HEK293 (cell line): ENCODE measurements at regions not wholly inside any gene's neighbourhood (a gene's known extent, or its start where the extent isn't known, plus 50 kb on each side); places are given as distances from the start of the nearest gene placed in this dataset.

Experiments
- BCL11A ChIP-seq: fragments of 450-650 bp; formaldehyde crosslinking; IDR thresholded peaks from 2 replicates; pipeline ENCODE4 v1.5.1; 2016; ENCODE audit warnings: low read depth, missing biosample characterization, missing genetic modification characterization
- KLF7 ChIP-seq: fragments of 450-650 bp; formaldehyde crosslinking; IDR thresholded peaks from 2 replicates; pipeline ENCODE4 v1.5.1; 2016; ENCODE audit warnings: missing biosample characterization, missing genetic modification characterization, borderline replicate concordance
- PRDM1 ChIP-seq: fragments of 450-650 bp; formaldehyde crosslinking; IDR thresholded peaks from 2 replicates; pipeline ENCODE4; 2016; ENCODE audit warnings: missing biosample characterization, missing genetic modification characterization
- ZBTB17 ChIP-seq: fragments of 450-650 bp; formaldehyde crosslinking; IDR thresholded peaks from 2 replicates; pipeline ENCODE4 v1.5.1; 2016; ENCODE audit warnings: missing biosample characterization, missing genetic modification characterization
- ZNF423 ChIP-seq: fragments of 450-650 bp; formaldehyde crosslinking; IDR thresholded peaks from 2 replicates; pipeline ENCODE4 v1.5.1; 2016; ENCODE audit warnings: missing biosample characterization, missing genetic modification characterization
- ZNF510 ChIP-seq: fragments of 450-650 bp; formaldehyde crosslinking; IDR thresholded peaks from 2 replicates; pipeline ENCODE4 v1.5.1; 2018; ENCODE audit warnings: mild to moderate bottlenecking, missing genetic modification characterization, missing biosample characterization; ENCODE audit not compliant: insufficient replicate concordance
- ZNF660 ChIP-seq: fragments of 450-650 bp; IDR thresholded peaks from 2 replicates; pipeline ENCODE4 v1.5.1; 2018; ENCODE audit warnings: missing biosample characterization, mild to moderate bottlenecking, missing genetic modification characterization
- TF ChIP-seq, protein P1 (sequence below): fragments of 450-650 bp; formaldehyde crosslinking; IDR thresholded peaks from 2 replicates; pipeline ENCODE4 v1.5.1; 2016; ENCODE audit warnings: missing biosample characterization, missing genetic modification characterization
- TF ChIP-seq, protein P2 (sequence below): sonication (generic); formaldehyde crosslinking; IDR thresholded peaks from 2 replicates; pipeline ENCODE4 v1.8.1; 2022; ENCODE audit warnings: mild to moderate bottlenecking, moderate library complexity, missing genetic modification reagents

DNA sequence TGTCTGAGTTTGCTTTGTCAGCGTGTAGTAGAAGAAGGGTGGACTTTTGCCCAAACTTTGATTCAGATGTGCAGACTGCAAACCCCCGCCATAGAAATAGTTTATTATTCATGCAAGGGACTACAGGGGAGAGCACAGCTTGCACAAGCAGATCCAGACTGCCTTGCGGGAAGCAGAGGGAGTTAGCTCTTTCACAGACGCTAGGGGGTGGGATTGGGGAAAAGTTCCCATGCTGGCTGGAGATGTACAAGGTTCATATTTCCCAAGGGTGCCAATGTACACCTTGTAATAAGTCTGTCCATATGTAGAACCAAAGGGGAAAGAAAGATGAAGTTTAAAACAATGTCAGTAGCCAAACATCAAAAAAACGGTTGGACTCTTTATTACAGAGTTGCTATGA lies 749.7 kb upstream of the COX7C start:
- TF ChIP-seq ZBTB17 (tag by site-specific recombination) (no peak), ZNF510 (no peak), PRDM1 (tag by site-specific recombination) (no peak), ZNF660 (no peak), KLF7 (tag by site-specific recombination) (no peak), BCL11A (no peak), ZNF423 (tag by site-specific recombination) (no peak)
- TF ChIP-seq, protein P1, sequence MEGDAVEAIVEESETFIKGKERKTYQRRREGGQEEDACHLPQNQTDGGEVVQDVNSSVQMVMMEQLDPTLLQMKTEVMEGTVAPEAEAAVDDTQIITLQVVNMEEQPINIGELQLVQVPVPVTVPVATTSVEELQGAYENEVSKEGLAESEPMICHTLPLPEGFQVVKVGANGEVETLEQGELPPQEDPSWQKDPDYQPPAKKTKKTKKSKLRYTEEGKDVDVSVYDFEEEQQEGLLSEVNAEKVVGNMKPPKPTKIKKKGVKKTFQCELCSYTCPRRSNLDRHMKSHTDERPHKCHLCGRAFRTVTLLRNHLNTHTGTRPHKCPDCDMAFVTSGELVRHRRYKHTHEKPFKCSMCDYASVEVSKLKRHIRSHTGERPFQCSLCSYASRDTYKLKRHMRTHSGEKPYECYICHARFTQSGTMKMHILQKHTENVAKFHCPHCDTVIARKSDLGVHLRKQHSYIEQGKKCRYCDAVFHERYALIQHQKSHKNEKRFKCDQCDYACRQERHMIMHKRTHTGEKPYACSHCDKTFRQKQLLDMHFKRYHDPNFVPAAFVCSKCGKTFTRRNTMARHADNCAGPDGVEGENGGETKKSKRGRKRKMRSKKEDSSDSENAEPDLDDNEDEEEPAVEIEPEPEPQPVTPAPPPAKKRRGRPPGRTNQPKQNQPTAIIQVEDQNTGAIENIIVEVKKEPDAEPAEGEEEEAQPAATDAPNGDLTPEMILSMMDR = no peak
- TF ChIP-seq, protein P2, sequence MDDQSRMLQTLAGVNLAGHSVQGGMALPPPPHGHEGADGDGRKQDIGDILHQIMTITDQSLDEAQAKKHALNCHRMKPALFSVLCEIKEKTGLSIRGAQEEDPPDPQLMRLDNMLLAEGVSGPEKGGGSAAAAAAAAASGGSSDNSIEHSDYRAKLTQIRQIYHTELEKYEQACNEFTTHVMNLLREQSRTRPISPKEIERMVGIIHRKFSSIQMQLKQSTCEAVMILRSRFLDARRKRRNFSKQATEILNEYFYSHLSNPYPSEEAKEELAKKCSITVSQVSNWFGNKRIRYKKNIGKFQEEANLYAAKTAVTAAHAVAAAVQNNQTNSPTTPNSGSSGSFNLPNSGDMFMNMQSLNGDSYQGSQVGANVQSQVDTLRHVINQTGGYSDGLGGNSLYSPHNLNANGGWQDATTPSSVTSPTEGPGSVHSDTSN (CRISPR knock-in tag) = no peak
